ENCODE measurements at regions not wholly inside any gene's neighbourhood (a gene's known extent, or its start where the extent isn't known, plus 50 kb on each side); places are given as distances from the start of the nearest gene placed in this dataset.

GRCh38 chr3:76206346-76206745, 421.0 kb upstream of the ZNF717 start:
- ChIA-PET CTCF (ENCODE audit: low intra/inter-chr PET ratio) (no interaction called here), POLR2A (no interaction called here)
- FAIRE-seq (no peak), ATAC-seq (no peak), DNase-seq (ENCODE audit: extremely low read depth in 1 of 4, low spot score in 3 of 4) (no peak)
- no peaks in the 10 kb centered on the region for H3K9me1 ChIP-seq (ENCODE audit: control insufficient read depth, insufficient read depth, low read length)
- in situ Hi-C loops (cut with MboI) (no loop called here), intact Hi-C loops (cut with micrococcal nuclease) (no loop called here)
- H3K9ac ChIP-seq (ENCODE audit: insufficient read depth in 1 of 2, low read depth in 2 of 2, low read length in 2 of 2) = no peak overlapping the region
- no peak for TF ChIP-seq ZNF146 (CRISPR knock-in tag; IDR thresholded peaks at IDR 0.05; ENCODE audit: unreplicated experiment)
- TF ChIP-seq, protein P1, sequence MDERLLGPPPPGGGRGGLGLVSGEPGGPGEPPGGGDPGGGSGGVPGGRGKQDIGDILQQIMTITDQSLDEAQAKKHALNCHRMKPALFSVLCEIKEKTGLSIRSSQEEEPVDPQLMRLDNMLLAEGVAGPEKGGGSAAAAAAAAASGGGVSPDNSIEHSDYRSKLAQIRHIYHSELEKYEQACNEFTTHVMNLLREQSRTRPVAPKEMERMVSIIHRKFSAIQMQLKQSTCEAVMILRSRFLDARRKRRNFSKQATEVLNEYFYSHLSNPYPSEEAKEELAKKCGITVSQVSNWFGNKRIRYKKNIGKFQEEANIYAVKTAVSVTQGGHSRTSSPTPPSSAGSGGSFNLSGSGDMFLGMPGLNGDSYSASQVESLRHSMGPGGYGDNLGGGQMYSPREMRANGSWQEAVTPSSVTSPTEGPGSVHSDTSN (CRISPR knock-in tag; IDR thresholded peaks at IDR 0.05; ENCODE audit: low read depth) = no peak
- TF ChIP-seq, protein P1 (tag; conservative IDR thresholded peaks at IDR 0.05; ENCODE audit: low read depth) = no peak
- TF ChIP-seq, protein P2, sequence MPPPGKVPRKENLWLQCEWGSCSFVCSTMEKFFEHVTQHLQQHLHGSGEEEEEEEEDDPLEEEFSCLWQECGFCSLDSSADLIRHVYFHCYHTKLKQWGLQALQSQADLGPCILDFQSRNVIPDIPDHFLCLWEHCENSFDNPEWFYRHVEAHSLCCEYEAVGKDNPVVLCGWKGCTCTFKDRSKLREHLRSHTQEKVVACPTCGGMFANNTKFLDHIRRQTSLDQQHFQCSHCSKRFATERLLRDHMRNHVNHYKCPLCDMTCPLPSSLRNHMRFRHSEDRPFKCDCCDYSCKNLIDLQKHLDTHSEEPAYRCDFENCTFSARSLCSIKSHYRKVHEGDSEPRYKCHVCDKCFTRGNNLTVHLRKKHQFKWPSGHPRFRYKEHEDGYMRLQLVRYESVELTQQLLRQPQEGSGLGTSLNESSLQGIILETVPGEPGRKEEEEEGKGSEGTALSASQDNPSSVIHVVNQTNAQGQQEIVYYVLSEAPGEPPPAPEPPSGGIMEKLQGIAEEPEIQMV (tag; conservative IDR thresholded peaks at IDR 0.05; ENCODE audit: low read depth) = no peak
- no peak for TF ChIP-seq HNRNPL (IDR thresholded peaks at IDR 0.05; ENCODE audit: low read depth, low read length)
- no peak for TF ChIP-seq ZNF780A (CRISPR knock-in tag; IDR thresholded peaks at IDR 0.05)
- no peak for TF ChIP-seq PHB2 (IDR thresholded peaks at IDR 0.05; ENCODE audit: low read depth)
- TF ChIP-seq NBN (IDR thresholded peaks at IDR 0.05; ENCODE audit: low read depth) = no peak
- TF ChIP-seq, protein P3, sequence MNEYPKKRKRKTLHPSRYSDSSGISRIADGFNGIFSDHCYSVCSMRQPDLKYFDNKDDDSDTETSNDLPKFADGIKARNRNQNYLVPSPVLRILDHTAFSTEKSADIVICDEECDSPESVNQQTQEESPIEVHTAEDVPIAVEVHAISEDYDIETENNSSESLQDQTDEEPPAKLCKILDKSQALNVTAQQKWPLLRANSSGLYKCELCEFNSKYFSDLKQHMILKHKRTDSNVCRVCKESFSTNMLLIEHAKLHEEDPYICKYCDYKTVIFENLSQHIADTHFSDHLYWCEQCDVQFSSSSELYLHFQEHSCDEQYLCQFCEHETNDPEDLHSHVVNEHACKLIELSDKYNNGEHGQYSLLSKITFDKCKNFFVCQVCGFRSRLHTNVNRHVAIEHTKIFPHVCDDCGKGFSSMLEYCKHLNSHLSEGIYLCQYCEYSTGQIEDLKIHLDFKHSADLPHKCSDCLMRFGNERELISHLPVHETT (CRISPR knock-in tag; conservative IDR thresholded peaks at IDR 0.05 in 1 of 2, IDR thresholded peaks at IDR 0.05 in 1 of 2) = no peak
- TF ChIP-seq EP400 (IDR thresholded peaks at IDR 0.05) = no peak
- no peak for TF ChIP-seq PYGO2 (tag; IDR thresholded peaks at IDR 0.05)
- TF ChIP-seq ASH1L (IDR thresholded peaks at IDR 0.05; ENCODE audit: borderline replicate concordance, low read depth, partially characterized antibody) = no peak
- no peak for TF ChIP-seq MCM3 (IDR thresholded peaks at IDR 0.05)
- no peak for TF ChIP-seq MEF2D (tag; conservative IDR thresholded peaks at IDR 0.05; ENCODE audit: low read depth)
- TF ChIP-seq YBX1 (IDR thresholded peaks at IDR 0.05) = no peak
- TF ChIP-seq ZNF740 (CRISPR knock-in tag; IDR thresholded peaks at IDR 0.05) = no peak
- no peak for TF ChIP-seq ZNF740 (tag; IDR thresholded peaks at IDR 0.05)
- H3K4me3 ChIP-seq = no peak overlapping the region
- no peaks in the 10 kb centered on the region for H3K27me3 ChIP-seq (ENCODE audit: control insufficient read depth in 2 of 2, insufficient read depth in 2 of 2, low read length in 2 of 2)
- no TSS peak for BruUV-seq (replicated peaks)
- H4K20me1 ChIP-seq (replicated peaks; ENCODE audit: control insufficient read depth, insufficient read depth, low read length) = no peaks in the 10 kb centered on the region
- H3K4me1 ChIP-seq (replicated peaks in 1 of 2; ENCODE audit: control insufficient read depth in 2 of 2, insufficient read depth in 2 of 2, low read length in 2 of 2) = no peaks in the 10 kb centered on the region
- no peaks in the 10 kb centered on the region for H3K36me3 ChIP-seq (ENCODE audit: control insufficient read depth, insufficient read depth, low read length)
- no peak overlapping the region for H3K4me2 ChIP-seq (ENCODE audit: insufficient read depth, low read length)
- no peak overlapping the region for H2AFZ ChIP-seq (ENCODE audit: low read depth, low read length)
- no peak overlapping the region for H3K27ac ChIP-seq (ENCODE audit: extremely low read depth, low read depth, low read length)
- H3K79me2 ChIP-seq (ENCODE audit: control insufficient read depth, insufficient read depth, low read length) = no peaks in the 10 kb centered on the region
- 0% methylated on average over 3 of the region's 3 CpGs for WGBS (ENCODE audit: insufficient coverage, low coverage, missing lambda C conversion rate)
- 0 out of 2 replicates have a peak, but pooled peaks cover 2% of the 10 kb centered on the region for H3K9me3 ChIP-seq (replicated peaks; ENCODE audit: control insufficient read depth, insufficient read depth, low read depth, low read length)

Measured in K562 (cell line).